PC-3 (cell line): ENCODE measurements at regions not wholly inside any gene's neighbourhood (a gene's known extent, or its start where the extent isn't known, plus 50 kb on each side); places are given as distances from the start of the nearest gene placed in this dataset.
"Not testable (repeated sequence)": the region's sequence is repeated elsewhere in the genome, so short reads cannot be mapped to it uniquely, and the experiment has no call there.

ENCODE experiments used
- ATAC-seq: fragments of 200-7000 bp; cut with Tn5 transposase; 2 replicates; pipeline ENCODE4 v1.9.1; 2020; ENCODE audit warnings: mild to moderate bottlenecking, moderate library complexity
- BruUV-seq: library from RNA; stranded (reverse); fragments of 400-500 nt; replicated peaks from 2 replicates; lab custom pipeline; 2021; lab: Mats Ljungman, UMichigan
- CTCF ChIA-PET: fragments of 300-600 bp; sonication (Branson Sonifier 250); formaldehyde crosslinking; loops from one replicate; lab custom pipeline; 2022; ENCODE audit warnings: antibody characterized with exemption; lab: Charles Lee
- POLR2A ChIA-PET: fragments of 300-600 bp; sonication (Branson Sonifier 250); formaldehyde crosslinking; loops from one replicate; lab custom pipeline; 2022; ENCODE audit warnings: antibody characterized with exemption; ENCODE audit not compliant: unreplicated experiment; lab: Charles Lee
- DNase-seq: peaks from one replicate; pipeline ENCODE4 v3.0.0-alpha.2; 2015
- H2AFZ ChIP-seq: fragments of 300-600 bp; sonication (generic); 2 replicates; pipeline ENCODE4 v1.6.0; 2016; ENCODE audit warnings: antibody characterized with exemption, low read length
- H3F3A ChIP-seq: fragments of 300-600 bp; sonication (generic); one replicate; pipeline ENCODE4 v1.6.0; 2017; ENCODE audit warnings: antibody characterized with exemption, low read length, control low read depth, mild to moderate bottlenecking; ENCODE audit not compliant: unreplicated experiment
- H3K27ac ChIP-seq: fragments of 300-600 bp; sonication (generic); 2 replicates; pipeline ENCODE4 v1.5.1; 2016; ENCODE audit warnings: mild to moderate bottlenecking, low read length
- H3K27me3 ChIP-seq: fragments of 300-600 bp; sonication (generic); 2 replicates; pipeline ENCODE4 v1.6.1; 2016; ENCODE audit warnings: low read length, mixed read lengths
- H3K36me3 ChIP-seq: fragments of 300-600 bp; sonication (generic); 2 replicates; pipeline ENCODE4 v1.6.1; 2016; ENCODE audit warnings: low read depth, mixed run types, low read length, mixed read lengths
- H3K4me1 ChIP-seq: fragments of 300-600 bp; sonication (generic); 2 replicates; pipeline ENCODE4 v1.5.1; 2016; ENCODE audit warnings: low read length; ENCODE audit not compliant: insufficient read depth
- H3K4me2 ChIP-seq: fragments of 300-600 bp; sonication (generic); 2 replicates; pipeline ENCODE4 v1.6.0; 2016; ENCODE audit warnings: low read length
- H3K4me3 ChIP-seq: fragments of 300-600 bp; sonication (generic); 2 replicates; pipeline ENCODE4 v1.5.1; 2016; ENCODE audit warnings: mild to moderate bottlenecking, low read length, mixed read lengths
- H3K79me2 ChIP-seq: fragments of 300-600 bp; sonication (generic); 2 replicates; pipeline ENCODE4 v1.6.1; 2017; ENCODE audit warnings: low read length, mixed read lengths
- H3K9ac ChIP-seq: fragments of 300-600 bp; sonication (generic); 2 replicates; pipeline ENCODE4 v1.6.0; 2016; ENCODE audit warnings: mild to moderate bottlenecking, low read length
- H3K9me2 ChIP-seq: fragments of 300-600 bp; sonication (generic); replicated peaks from 2 replicates; pipeline ENCODE4 v1.6.1; 2016; ENCODE audit warnings: mixed run types, low read length, mixed read lengths
- H3K9me3 ChIP-seq: fragments of 300-600 bp; sonication (generic); 2 replicates; pipeline ENCODE4 v1.6.1; 2016; ENCODE audit warnings: low read length, mixed read lengths
- H4K20me1 ChIP-seq: fragments of 300-600 bp; sonication (generic); 2 replicates; pipeline ENCODE4 v1.6.1; 2016; ENCODE audit warnings: low read length, mixed read lengths
- EZH2 ChIP-seq: fragments of 300-600 bp; sonication (generic); IDR thresholded peaks from one replicate; pipeline ENCODE4 v1.6.1; 2017; ENCODE audit warnings: antibody characterized with exemption, mild to moderate bottlenecking, low read length; ENCODE audit not compliant: unreplicated experiment
- EZH2phosphoT487 ChIP-seq: fragments of 300-600 bp; sonication (generic); IDR thresholded peaks from 2 replicates; pipeline ENCODE4 v1.6.1; 2018; ENCODE audit warnings: mild to moderate bottlenecking, antibody characterized with exemption, low read length, borderline replicate concordance
- intact Hi-C: fragments of 100-400 bp; cut with micrococcal nuclease; formaldehyde crosslinking; loops from 2 replicates; pipeline ENCODE4 v1.9.0; 2023
- TF ChIP-seq, protein P1 (sequence below): fragments of 300-600 bp; sonication (generic); conservative IDR thresholded peaks from 2 replicates; pipeline ENCODE4 v1.5.1; 2017; ENCODE audit warnings: antibody characterized with exemption, low read depth, mild to moderate bottlenecking, low read length

DNA sequence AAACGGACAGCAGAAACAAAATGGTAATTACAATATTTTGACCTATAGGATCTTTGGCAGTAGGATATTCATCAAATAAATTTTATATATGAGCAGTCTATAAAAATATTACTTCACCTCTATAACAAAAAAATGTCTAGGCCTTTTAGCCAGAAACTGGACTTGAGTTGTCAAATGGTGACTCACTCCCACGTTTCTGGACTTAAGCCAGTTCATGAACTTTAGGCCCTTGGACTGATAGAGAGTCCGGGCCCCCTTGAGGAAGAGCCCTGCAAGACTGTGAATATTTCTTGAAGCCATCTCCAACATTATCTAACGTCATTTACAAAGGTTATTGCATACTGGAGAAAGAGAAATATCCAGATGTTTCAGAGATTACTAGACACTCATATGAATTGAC lies 106.8 kb upstream of the FAM47A start:
- ChIA-PET POLR2A (no interaction called here), CTCF (no interaction called here)
- no peaks in the 10 kb centered on the region for H3F3A ChIP-seq
- H3K4me1 ChIP-seq = no peaks in the 10 kb centered on the region
- no peak for TF ChIP-seq EZH2
- TF ChIP-seq, protein P1, sequence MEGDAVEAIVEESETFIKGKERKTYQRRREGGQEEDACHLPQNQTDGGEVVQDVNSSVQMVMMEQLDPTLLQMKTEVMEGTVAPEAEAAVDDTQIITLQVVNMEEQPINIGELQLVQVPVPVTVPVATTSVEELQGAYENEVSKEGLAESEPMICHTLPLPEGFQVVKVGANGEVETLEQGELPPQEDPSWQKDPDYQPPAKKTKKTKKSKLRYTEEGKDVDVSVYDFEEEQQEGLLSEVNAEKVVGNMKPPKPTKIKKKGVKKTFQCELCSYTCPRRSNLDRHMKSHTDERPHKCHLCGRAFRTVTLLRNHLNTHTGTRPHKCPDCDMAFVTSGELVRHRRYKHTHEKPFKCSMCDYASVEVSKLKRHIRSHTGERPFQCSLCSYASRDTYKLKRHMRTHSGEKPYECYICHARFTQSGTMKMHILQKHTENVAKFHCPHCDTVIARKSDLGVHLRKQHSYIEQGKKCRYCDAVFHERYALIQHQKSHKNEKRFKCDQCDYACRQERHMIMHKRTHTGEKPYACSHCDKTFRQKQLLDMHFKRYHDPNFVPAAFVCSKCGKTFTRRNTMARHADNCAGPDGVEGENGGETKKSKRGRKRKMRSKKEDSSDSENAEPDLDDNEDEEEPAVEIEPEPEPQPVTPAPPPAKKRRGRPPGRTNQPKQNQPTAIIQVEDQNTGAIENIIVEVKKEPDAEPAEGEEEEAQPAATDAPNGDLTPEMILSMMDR = no peak
- no peak for TF ChIP-seq EZH2phosphoT487
- H3K4me2 ChIP-seq = no peak overlapping the region
- H3K36me3 ChIP-seq = no peaks in the 10 kb centered on the region
- DNase-seq = no peak
- BruUV-seq = no TSS peak
- H4K20me1 ChIP-seq = no peaks in the 10 kb centered on the region
- H3K79me2 ChIP-seq = no peaks in the 10 kb centered on the region
- no peak for ATAC-seq
- H2AFZ ChIP-seq = no peak overlapping the region
- no peak overlapping the region for H3K9ac ChIP-seq
- H3K4me3 ChIP-seq = no peak overlapping the region
- H3K9me2 ChIP-seq = no peaks in the 10 kb centered on the region
- no peaks in the 10 kb centered on the region for H3K27me3 ChIP-seq
- no peak overlapping the region for H3K27ac ChIP-seq
- intact Hi-C loops = no loop called here
- 0 out of 2 replicates have a peak, but pooled peaks cover 4% of the 10 kb centered on the region for H3K9me3 ChIP-seq

DNA sequence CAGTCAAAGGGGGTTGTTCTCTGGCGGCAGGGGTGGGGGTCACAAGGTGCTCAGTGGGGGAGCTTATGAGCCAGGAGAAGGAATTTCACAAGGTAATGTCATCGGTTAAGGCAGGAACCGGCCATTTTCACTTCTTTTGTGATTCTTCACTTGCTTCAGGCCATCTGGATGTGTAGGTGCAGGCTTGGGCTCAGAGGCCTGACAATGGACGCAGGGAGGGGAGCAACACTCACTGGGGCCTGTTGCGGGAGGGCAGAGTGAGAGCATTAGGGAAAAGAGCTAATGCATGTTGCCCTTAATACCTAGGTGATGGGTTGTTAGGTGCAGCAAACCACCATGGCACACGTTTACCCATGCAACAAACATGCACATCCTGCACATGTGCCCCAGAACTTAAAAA lies 98.0 kb upstream of the FAM47A start:
- H3K27ac ChIP-seq, CTCF ChIA-PET, H3K4me1 ChIP-seq, H4K20me1 ChIP-seq, H3K4me2 ChIP-seq, H3K36me3 ChIP-seq, H3K79me2 ChIP-seq, H3K27me3 ChIP-seq, H3K9me3 ChIP-seq, intact Hi-C loops, H3K4me3 ChIP-seq, H3K9me2 ChIP-seq, H2AFZ ChIP-seq, ATAC-seq, POLR2A ChIA-PET, DNase-seq, BruUV-seq, H3K9ac ChIP-seq, H3F3A ChIP-seq: not testable (repeated sequence)

DNA sequence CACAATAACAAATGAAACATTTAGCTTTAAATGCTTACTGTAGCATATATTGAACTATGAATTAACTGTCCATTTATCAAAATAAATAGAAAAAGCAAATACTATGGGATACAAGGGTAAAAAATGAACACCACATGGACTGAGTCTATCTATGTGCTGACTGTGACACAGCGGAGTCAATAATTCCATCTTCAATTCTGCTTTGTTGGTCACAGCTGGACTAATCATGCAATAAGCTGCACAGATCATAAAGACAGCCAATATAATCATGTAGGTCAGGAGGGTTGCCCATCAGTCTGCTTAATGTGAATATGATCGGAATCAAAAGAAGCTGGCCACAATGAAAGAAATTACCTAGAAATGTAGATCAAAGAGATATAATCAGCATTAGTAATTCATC lies 95.7 kb upstream of the FAM47A start:
- H3K4me1 ChIP-seq = no peaks in the 10 kb centered on the region
- H3K9ac ChIP-seq = no peak overlapping the region
- TF ChIP-seq, protein P1 = no peak
- TF ChIP-seq EZH2phosphoT487 = no peak
- TF ChIP-seq EZH2 = no peak
- ATAC-seq = no peak
- no peaks in the 10 kb centered on the region for H3K9me3 ChIP-seq
- POLR2A ChIA-PET = no interaction called here
- H3K79me2 ChIP-seq = no peaks in the 10 kb centered on the region
- CTCF ChIA-PET = no interaction called here
- no peaks in the 10 kb centered on the region for H4K20me1 ChIP-seq
- H3K4me2 ChIP-seq = no peak overlapping the region
- no TSS peak for BruUV-seq
- H3K27me3 ChIP-seq = no peaks in the 10 kb centered on the region
- no peaks in the 10 kb centered on the region for H3K9me2 ChIP-seq
- H3F3A ChIP-seq = no peaks in the 10 kb centered on the region
- intact Hi-C loops = no loop called here
- H3K4me3 ChIP-seq = no peak overlapping the region
- DNase-seq = no peak
- H3K27ac ChIP-seq = no peak overlapping the region
- H3K36me3 ChIP-seq = no peaks in the 10 kb centered on the region
- H2AFZ ChIP-seq = no peak overlapping the region
